Transverse colon (tissue), 4 donors: ENCODE measurements at regions not wholly inside any gene's neighbourhood (a gene's known extent, or its start where the extent isn't known, plus 50 kb on each side); places are given as distances from the start of the nearest gene placed in this dataset.

Experiments
- DNase-seq: peaks from one replicate; pipeline ENCODE4 v3.0.0-alpha.2; 2019
- H3K27ac ChIP-seq, 4 donors: fragments of 200-600 bp; sonication (generic); 2 replicates each; pipeline ENCODE4 v1.5.1; 2016 to 2018; ENCODE audit warnings: inconsistent platforms in 4 of 4
- H3K27me3 ChIP-seq: fragments of 200-600 bp; sonication (generic); 2 replicates; pipeline ENCODE4 v1.5.1; 2017; ENCODE audit warnings: inconsistent platforms
- H3K36me3 ChIP-seq, 4 donors: fragments of 200-600 bp; sonication (generic); 2 replicates each; pipeline ENCODE4 v1.5.1; 2017 to 2019; ENCODE audit warnings: inconsistent platforms in 4 of 4
- H3K4me1 ChIP-seq, 4 donors: fragments of 200-600 bp; sonication (generic); 2 replicates each; pipeline ENCODE4 v1.5.1; 2017 to 2020; ENCODE audit warnings: inconsistent platforms in 4 of 4
- H3K4me3 ChIP-seq, 4 donors: fragments of 200-600 bp; sonication (generic); 1 replicate in 1 of 4; 2 replicates in 3 of 4; pipeline versions ENCODE4 v1.5.1 to v1.6.1; 2017 to 2019; ENCODE audit warnings: inconsistent platforms in 4 of 4
- H3K9me3 ChIP-seq, 2 donors: fragments of 200-600 bp; sonication (generic); 2 replicates each; pipeline ENCODE4 v1.5.1; 2017 to 2019; ENCODE audit warnings: inconsistent platforms in 2 of 2
- CTCF ChIP-seq, 5 experiments: fragments of 200-600 bp in 3 of 5; fragments of 450-650 bp in 2 of 5; sonication (generic) in 3 of 5; IDR thresholded peaks; 1 replicate in 2 of 5; 2 replicates in 3 of 5; pipeline ENCODE4 v1.5.1; 2016 to 2017; ENCODE audit warnings: antibody characterized with exemption in 5 of 5, inconsistent platforms in 3 of 5, mild to moderate bottlenecking in 2 of 5, moderate library complexity in 1 of 5
- EP300 ChIP-seq: sonication (generic); formaldehyde crosslinking; IDR thresholded peaks from one replicate; pipeline ENCODE4 v1.6.1; 2017; ENCODE audit warnings: antibody characterized with exemption, low read depth
- POLR2A ChIP-seq: fragments of 450-650 bp; IDR thresholded peaks from one replicate; pipeline ENCODE4 v1.6.1; 2016; ENCODE audit warnings: antibody characterized with exemption, mild to moderate bottlenecking, moderate library complexity
- POLR2AphosphoS5 ChIP-seq, 3 donors: sonication (generic); formaldehyde crosslinking; IDR thresholded peaks; one replicate each; pipeline ENCODE4 v1.6.1; 2016; ENCODE audit warnings: antibody characterized with exemption in 3 of 3
- WGBS, 2 donors: methylation state at CpG; one replicate each; pipeline ENCODE4 v1.1.5; 2018; ENCODE audit warnings: low coverage in 1 of 2; 5-methylcytosine and 5-hydroxymethylcytosine counted together
- in situ Hi-C, 4 donors: fragments of 200-750 bp; cut with MboI; loops; one replicate each; pipeline versions ENCODE4 v1.15.0 to v1.15.1; 2017; ENCODE audit warnings: low sequenced_read_pairs in 3 of 4, low pct_ligation_motif_present in 1 of 4, low pct_unique_long_range_greater_than_20kb in 1 of 4
- intact Hi-C: fragments of 100-400 bp; cut with DNase I; formaldehyde crosslinking; loops from one replicate; pipeline ENCODE4 v1.15.1; 2023; ENCODE audit warnings: low total_unique reads

- intact Hi-C loops (no loop called here), in situ Hi-C loops (no loop called here)
- H3K4me1 ChIP-seq: no peaks in the 10 kb centered on the region
- no peak for DNase-seq
- H3K27me3 ChIP-seq: no peaks in the 10 kb centered on the region
- no peak overlapping the region for H3K27ac ChIP-seq
- H3K4me3 ChIP-seq: no peak overlapping the region
- H3K9me3 ChIP-seq: no peaks in the 10 kb centered on the region
- no peak for TF ChIP-seq POLR2AphosphoS5 (IDR thresholded peaks at IDR 0.05)
- TF ChIP-seq POLR2A: no peak
- TF ChIP-seq EP300: no peak
- TF ChIP-seq CTCF (IDR thresholded peaks at IDR 0.05): no peak
- no peaks in the 10 kb centered on the region for H3K36me3 ChIP-seq
- WGBS, 2 donors: 40 to 70% methylated on average over 1 to 6 of the region's 6 CpGs
These were observed 127.2 kb downstream of the MXRA5 start for GRCh38 chrX:3219231-3219630.

GRCh38 chrX:3218442-3218841, 128.0 kb downstream of the MXRA5 start:
- Histone ChIP-seq H3K36me3 (no peaks in the 10 kb centered on the region), H3K27me3 (no peaks in the 10 kb centered on the region), H3K4me3 (no peak overlapping the region), H3K27ac (no peak overlapping the region), H3K9me3 (no peaks in the 10 kb centered on the region), H3K4me1 (no peaks in the 10 kb centered on the region)
- 47 to 50% methylated on average over 1 of the region's 1 CpG for WGBS, 2 donors
- intact Hi-C loops: no loop called here
- no peak for DNase-seq
- TF ChIP-seq POLR2AphosphoS5 (IDR thresholded peaks at IDR 0.05) (no peak), POLR2A (no peak), CTCF (IDR thresholded peaks at IDR 0.05) (no peak), EP300 (no peak)
- in situ Hi-C loops: no loop called here

GRCh38 chrX:3216581-3217180, 129.8 kb downstream of the MXRA5 start:
- Histone ChIP-seq H3K27ac (no peak overlapping the region), H3K27me3 (no peaks in the 10 kb centered on the region), H3K4me3 (no peak overlapping the region), H3K4me1 (no peaks in the 10 kb centered on the region), H3K36me3 (no peaks in the 10 kb centered on the region), H3K9me3 (no peaks in the 10 kb centered on the region)
- in situ Hi-C loops: no loop called here
- intact Hi-C loops: no loop called here
- TF ChIP-seq POLR2AphosphoS5 (IDR thresholded peaks at IDR 0.05) (no peak), POLR2A (no peak), EP300 (no peak), CTCF (IDR thresholded peaks at IDR 0.05) (no peak)
- no peak for DNase-seq
- WGBS, 2 donors: 69 to 100% methylated on average over 3 to 5 of the region's 5 CpGs

DNA sequence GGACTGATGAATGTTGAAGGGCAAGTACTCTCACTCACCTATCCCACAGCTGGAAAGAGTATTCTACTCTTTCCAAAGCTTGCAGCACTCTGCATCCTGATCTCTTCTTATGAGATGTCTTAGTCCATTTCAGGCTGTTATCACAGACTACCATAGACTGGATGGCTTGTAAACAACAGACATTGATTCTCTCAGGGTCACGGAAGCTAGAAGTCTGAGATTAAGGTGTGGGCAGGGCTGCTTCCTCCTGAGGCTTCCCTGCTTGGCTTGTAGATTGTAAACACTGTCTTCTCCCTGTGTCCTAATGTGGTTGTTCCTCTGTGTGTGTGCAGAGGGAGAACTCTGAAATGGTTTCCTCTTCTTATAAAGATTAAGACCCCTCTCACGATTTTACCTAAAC, 131.2 kb downstream of the MXRA5 start:
- Histone ChIP-seq H3K4me1 (no peaks in the 10 kb centered on the region), H3K4me3 (no peak overlapping the region), H3K27ac (no peak overlapping the region), H3K9me3 (no peaks in the 10 kb centered on the region), H3K27me3 (no peaks in the 10 kb centered on the region), H3K36me3 (no peaks in the 10 kb centered on the region)
- in situ Hi-C loops: no loop called here
- intact Hi-C loops: no loop called here
- WGBS, 2 donors: 61% methylated on average over 2 of the region's 2 CpGs; no CpG with 5 or more reads in 1 of the 2 donors
- no peak for DNase-seq
- TF ChIP-seq POLR2AphosphoS5 (IDR thresholded peaks at IDR 0.05): no peak
- no peak for TF ChIP-seq CTCF (IDR thresholded peaks at IDR 0.05)
- TF ChIP-seq POLR2A: no peak
